Esophagus muscularis mucosa (tissue), 3 donors: ENCODE measurements at regions not wholly inside any gene's neighbourhood (a gene's known extent, or its start where the extent isn't known, plus 50 kb on each side); places are given as distances from the start of the nearest gene placed in this dataset.

Experiments
- CTCF ChIP-seq, 3 experiments: fragments of 200-600 bp in 2 of 3; fragments of 450-650 bp in 1 of 3; sonication (generic) in 2 of 3; IDR thresholded peaks; one replicate each; pipeline ENCODE4 v1.5.1; 2017 to 2019; ENCODE audit warnings: antibody characterized with exemption in 3 of 3, mild to moderate bottlenecking in 2 of 3, moderate library complexity in 1 of 3
- POLR2A ChIP-seq: fragments of 450-650 bp; IDR thresholded peaks from one replicate; pipeline ENCODE4 v1.6.1; 2017; ENCODE audit warnings: antibody characterized with exemption, moderate library complexity, mild to moderate bottlenecking, low read depth
- POLR2AphosphoS5 ChIP-seq, 2 donors: sonication (generic); formaldehyde crosslinking; IDR thresholded peaks; one replicate each; pipeline ENCODE4 v1.6.1; 2017; ENCODE audit warnings: antibody characterized with exemption in 2 of 2

- TF ChIP-seq CTCF (IDR thresholded peaks at IDR 0.05): no peak
- no peak for TF ChIP-seq POLR2AphosphoS5 (IDR thresholded peaks at IDR 0.05)
- TF ChIP-seq POLR2A: no peak
Measured at GRCh38 chr17:54085934-54086333, 263.2 kb downstream of the KIF2B start.
